ENCODE measurements at regions not wholly inside any gene's neighbourhood (a gene's known extent, or its start where the extent isn't known, plus 50 kb on each side); places are given as distances from the start of the nearest gene placed in this dataset.

DNA sequence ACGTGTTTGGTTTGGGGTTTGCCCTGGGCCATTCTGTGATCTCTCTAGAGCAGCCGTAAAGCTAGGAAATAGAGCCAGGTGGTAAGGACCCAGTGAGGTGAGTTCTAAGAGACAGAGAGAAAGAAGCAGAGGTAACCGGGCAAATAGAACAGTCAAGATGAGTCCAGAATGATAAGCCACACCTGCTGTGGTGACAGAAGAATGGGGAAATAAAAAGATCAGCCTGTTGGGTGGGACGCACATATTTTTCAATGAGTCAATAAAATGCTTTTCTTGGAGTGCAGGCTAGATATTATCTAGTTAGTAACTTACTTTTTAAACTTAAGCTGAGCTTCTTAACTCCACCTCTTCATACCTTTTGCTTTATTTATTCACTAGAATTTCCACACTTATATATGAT, 135.0 kb downstream of the NFKBIZ start:
- H3K9ac ChIP-seq (ENCODE audit: extremely low read depth, low read length, poor library complexity, severe bottlenecking), result no peak overlapping the region
- H3K4me3 ChIP-seq (ENCODE audit: low read length), result no peak overlapping the region
- WGBS, 2 experiments (ENCODE audit: insufficient coverage in 1 of 2, insufficient read length in 1 of 2), result 88 to 94% methylated on average over 4 of the region's 4 CpGs
- no peaks in the 10 kb centered on the region for H3K9me3 ChIP-seq (ENCODE audit: control insufficient read depth, low read length)
- H3K4me1 ChIP-seq (ENCODE audit: control insufficient read depth, insufficient read depth, low read length), result no peaks in the 10 kb centered on the region
- peaks cover 2% of the 10 kb centered on the region for H3K4me1 Mint-ChIP-seq
- no peak overlapping the region for H3K27ac Mint-ChIP-seq
- no peak overlapping the region for H3K27ac ChIP-seq (ENCODE audit: low read depth, low read length)
- no peak for DNase-seq
- H3K27me3 Mint-ChIP-seq (ENCODE audit: insufficient read depth), result peaks cover 3% of the 10 kb centered on the region
- TF ChIP-seq, protein P1, sequence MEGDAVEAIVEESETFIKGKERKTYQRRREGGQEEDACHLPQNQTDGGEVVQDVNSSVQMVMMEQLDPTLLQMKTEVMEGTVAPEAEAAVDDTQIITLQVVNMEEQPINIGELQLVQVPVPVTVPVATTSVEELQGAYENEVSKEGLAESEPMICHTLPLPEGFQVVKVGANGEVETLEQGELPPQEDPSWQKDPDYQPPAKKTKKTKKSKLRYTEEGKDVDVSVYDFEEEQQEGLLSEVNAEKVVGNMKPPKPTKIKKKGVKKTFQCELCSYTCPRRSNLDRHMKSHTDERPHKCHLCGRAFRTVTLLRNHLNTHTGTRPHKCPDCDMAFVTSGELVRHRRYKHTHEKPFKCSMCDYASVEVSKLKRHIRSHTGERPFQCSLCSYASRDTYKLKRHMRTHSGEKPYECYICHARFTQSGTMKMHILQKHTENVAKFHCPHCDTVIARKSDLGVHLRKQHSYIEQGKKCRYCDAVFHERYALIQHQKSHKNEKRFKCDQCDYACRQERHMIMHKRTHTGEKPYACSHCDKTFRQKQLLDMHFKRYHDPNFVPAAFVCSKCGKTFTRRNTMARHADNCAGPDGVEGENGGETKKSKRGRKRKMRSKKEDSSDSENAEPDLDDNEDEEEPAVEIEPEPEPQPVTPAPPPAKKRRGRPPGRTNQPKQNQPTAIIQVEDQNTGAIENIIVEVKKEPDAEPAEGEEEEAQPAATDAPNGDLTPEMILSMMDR (conservative IDR thresholded peaks at IDR 0.05), result no peak
- H3K4me3 Mint-ChIP-seq, result no peak overlapping the region
- H3K36me3 Mint-ChIP-seq (ENCODE audit: low read depth), result no peaks in the 10 kb centered on the region
- H3K27me3 ChIP-seq (ENCODE audit: control insufficient read depth, insufficient read depth, low read length, poor library complexity, severe bottlenecking), result no peaks in the 10 kb centered on the region
- no peaks in the 10 kb centered on the region for H3K9me3 Mint-ChIP-seq
- no peaks in the 10 kb centered on the region for H3K36me3 ChIP-seq (ENCODE audit: control insufficient read depth, insufficient read depth, low read length)

GRCh38 chr3:101988596-101988995, 139.3 kb downstream of the NFKBIZ start:
- H3K4me3 Mint-ChIP-seq, result no peak overlapping the region
- Histone ChIP-seq H3K4me1 (ENCODE audit: control insufficient read depth, insufficient read depth, low read length) (no peaks in the 10 kb centered on the region), H3K9me3 (ENCODE audit: control insufficient read depth, low read length) (no peaks in the 10 kb centered on the region), H3K27me3 (ENCODE audit: control insufficient read depth, insufficient read depth, low read length, poor library complexity, severe bottlenecking) (no peaks in the 10 kb centered on the region), H3K4me3 (ENCODE audit: low read length) (no peak overlapping the region), H3K36me3 (ENCODE audit: control insufficient read depth, insufficient read depth, low read length) (no peaks in the 10 kb centered on the region), H3K27ac (ENCODE audit: low read depth, low read length) (no peak overlapping the region), H3K9ac (ENCODE audit: extremely low read depth, low read length, poor library complexity, severe bottlenecking) (no peak overlapping the region)
- 97 to 100% methylated on average over 2 to 3 of the region's 3 CpGs for WGBS, 2 experiments (ENCODE audit: insufficient coverage in 1 of 2, insufficient read length in 1 of 2)
- TF ChIP-seq, protein P1 (conservative IDR thresholded peaks at IDR 0.05), result no peak
- H3K27ac Mint-ChIP-seq, result no peak overlapping the region
- DNase-seq, result no peak
- no peaks in the 10 kb centered on the region for H3K9me3 Mint-ChIP-seq
- H3K36me3 Mint-ChIP-seq (ENCODE audit: low read depth), result no peaks in the 10 kb centered on the region
- peaks cover 2% of the 10 kb centered on the region for H3K4me1 Mint-ChIP-seq
- H3K27me3 Mint-ChIP-seq (ENCODE audit: insufficient read depth), result no peaks in the 10 kb centered on the region

- H3K27ac ChIP-seq (ENCODE audit: low read depth, low read length), result no peak overlapping the region
- no peaks in the 10 kb centered on the region for H3K4me1 ChIP-seq (ENCODE audit: control insufficient read depth, insufficient read depth, low read length)
- WGBS, 2 experiments (ENCODE audit: insufficient coverage in 1 of 2, insufficient read length in 1 of 2), result 90 to 94% methylated on average over 2 to 5 of the region's 5 CpGs
- H3K36me3 ChIP-seq (ENCODE audit: control insufficient read depth, insufficient read depth, low read length), result no peaks in the 10 kb centered on the region
- Mint-ChIP-seq H3K4me1 (peaks cover 2% of the 10 kb centered on the region), H3K27me3 (ENCODE audit: insufficient read depth) (no peaks in the 10 kb centered on the region), H3K36me3 (ENCODE audit: low read depth) (no peaks in the 10 kb centered on the region), H3K4me3 (no peak overlapping the region), H3K9me3 (no peaks in the 10 kb centered on the region), H3K27ac (no peak overlapping the region)
- H3K9ac ChIP-seq (ENCODE audit: extremely low read depth, low read length, poor library complexity, severe bottlenecking), result no peak overlapping the region
- TF ChIP-seq, protein P1 (conservative IDR thresholded peaks at IDR 0.05), result no peak
- no peak overlapping the region for H3K4me3 ChIP-seq (ENCODE audit: low read length)
- H3K27me3 ChIP-seq (ENCODE audit: control insufficient read depth, insufficient read depth, low read length, poor library complexity, severe bottlenecking), result no peaks in the 10 kb centered on the region
- DNase-seq, result no peak
- no peaks in the 10 kb centered on the region for H3K9me3 ChIP-seq (ENCODE audit: control insufficient read depth, low read length)
Observed at GRCh38 chr3:101989578-101990200, 140.4 kb downstream of the NFKBIZ start.

All from endodermal cell (in vitro differentiated cells).